ENCODE measurements at regions not wholly inside any gene's neighbourhood (a gene's known extent, or its start where the extent isn't known, plus 50 kb on each side); places are given as distances from the start of the nearest gene placed in this dataset.
A peak's percentile ranks its signal among the peaks of the same experiment; 100 is the strongest.
"Not testable (repeated sequence)": the region's sequence is repeated elsewhere in the genome, so short reads cannot be mapped to it uniquely, and the experiment has no call there.

GRCh38 chrX:93868289-93868965 lies 194.4 kb downstream of the FAM133A start:
- H3K27me3 ChIP-seq (replicated peaks) = no peaks in the 10 kb centered on the region
- in situ Hi-C loops (cut with HindIII; ENCODE audit: low pct_ligation_motif_present, low sequenced_read_pairs) = no loop called here
- no peak overlapping the region for H3K27ac ChIP-seq
- TF ChIP-seq CTCF (IDR thresholded peaks at IDR 0.05; ENCODE audit: low read depth, low read length, missing control alignments) = no peak
- no peak overlapping the region for H3K4me3 ChIP-seq (ENCODE audit: low read depth, low read length)
- H3K36me3 ChIP-seq (replicated peaks) = no peaks in the 10 kb centered on the region
- DNase-seq = no peak

- Histone ChIP-seq H3K4me3 (ENCODE audit: low read depth, low read length) (no peak overlapping the region), H3K27ac (no peak overlapping the region), H3K27me3 (replicated peaks) (no peaks in the 10 kb centered on the region), H3K36me3 (replicated peaks) (no peaks in the 10 kb centered on the region)
- peak; percentile 37 for TF ChIP-seq CTCF (IDR thresholded peaks at IDR 0.05; ENCODE audit: low read depth, low read length, missing control alignments)
- in situ Hi-C loops (cut with HindIII; ENCODE audit: low pct_ligation_motif_present, low sequenced_read_pairs) = no loop called here
- DNase-seq = no peak
Measured at GRCh38 chrX:93874554-93874953, 200.5 kb downstream of the FAM133A start.

GRCh38 chrX:93875621-93876282 lies 201.7 kb downstream of the FAM133A start:
- no peak for DNase-seq
- Histone ChIP-seq H3K36me3 (replicated peaks) (no peaks in the 10 kb centered on the region), H3K4me3 (ENCODE audit: low read depth, low read length) (no peak overlapping the region), H3K27me3 (replicated peaks) (no peaks in the 10 kb centered on the region), H3K27ac (no peak overlapping the region)
- in situ Hi-C loops (cut with HindIII; ENCODE audit: low pct_ligation_motif_present, low sequenced_read_pairs) = no loop called here
- no peak for TF ChIP-seq CTCF (IDR thresholded peaks at IDR 0.05; ENCODE audit: low read depth, low read length, missing control alignments)

- DNase-seq; in situ Hi-C loops (cut with HindIII; ENCODE audit: low pct_ligation_motif_present, low sequenced_read_pairs); H3K27ac ChIP-seq; H3K36me3 ChIP-seq (replicated peaks); H3K27me3 ChIP-seq (replicated peaks); H3K4me3 ChIP-seq (ENCODE audit: low read depth, low read length): not testable (repeated sequence)
Measured at GRCh38 chrX:93921041-93921440, 247.0 kb downstream of the FAM133A start.

DNA sequence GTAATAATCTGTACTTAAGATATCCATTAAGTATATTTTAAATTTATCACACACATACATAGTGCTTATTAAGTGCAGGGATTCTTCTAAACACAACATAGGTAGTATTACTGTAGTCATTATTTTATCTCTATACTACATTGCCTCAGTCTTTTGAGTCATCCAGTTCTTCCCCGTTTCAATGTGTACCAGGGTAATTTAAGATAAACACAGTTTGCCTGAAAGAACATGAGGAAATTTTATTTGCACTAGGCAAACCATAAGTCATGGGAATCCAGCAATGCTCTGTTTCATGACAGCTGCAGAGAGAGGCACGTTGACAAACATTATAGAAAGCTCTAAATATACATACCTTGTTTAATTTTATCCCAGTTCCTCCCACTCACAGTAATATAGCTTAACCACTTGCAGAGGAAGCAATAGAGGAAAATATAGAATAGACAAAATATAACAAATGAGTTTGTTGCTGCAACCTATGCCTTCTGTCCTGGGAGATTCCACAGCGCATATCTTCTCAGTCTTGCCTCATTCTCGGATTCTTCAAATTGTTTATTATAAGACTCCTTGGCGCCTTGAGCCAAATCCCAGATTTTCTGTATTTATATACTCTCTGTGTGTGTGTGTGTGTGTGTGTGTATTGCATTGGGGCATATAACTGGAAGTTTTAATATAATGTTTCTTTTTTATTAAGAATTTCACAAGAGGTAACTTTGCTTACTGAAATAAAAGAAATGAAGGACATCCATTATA lies 258.6 kb downstream of the FAM133A start:
- Histone ChIP-seq H3K27me3 (replicated peaks) (no peaks in the 10 kb centered on the region), H3K27ac (no peak overlapping the region), H3K4me3 (ENCODE audit: low read depth, low read length) (no peak overlapping the region), H3K36me3 (replicated peaks) (no peaks in the 10 kb centered on the region)
- TF ChIP-seq CTCF (IDR thresholded peaks at IDR 0.05; ENCODE audit: low read depth, low read length, missing control alignments) = no peak
- in situ Hi-C loops (cut with HindIII; ENCODE audit: low pct_ligation_motif_present, low sequenced_read_pairs) = no loop called here
- DNase-seq = no peak

DNA sequence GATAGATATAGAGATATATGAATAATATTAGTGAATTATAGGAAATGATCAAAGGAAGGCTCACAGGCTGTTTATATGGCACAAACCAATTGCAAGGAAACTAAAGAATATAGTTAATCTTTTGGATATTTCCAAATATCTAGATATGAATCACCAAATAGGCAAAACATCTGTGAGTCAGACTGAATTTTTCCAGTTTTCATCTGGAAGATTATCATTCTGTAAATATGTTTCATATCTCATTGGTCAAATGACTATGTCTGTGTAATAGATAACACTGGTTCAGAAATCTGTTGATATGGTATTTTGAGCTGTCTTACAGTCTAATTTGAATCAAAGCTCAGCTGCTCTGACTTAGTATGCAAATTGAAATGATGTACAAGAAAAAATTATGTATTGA lies 303.6 kb downstream of the FAM133A start:
- TF ChIP-seq CTCF (IDR thresholded peaks at IDR 0.05; ENCODE audit: low read depth, low read length, missing control alignments) = no peak
- no peaks in the 10 kb centered on the region for H3K27me3 ChIP-seq (replicated peaks)
- in situ Hi-C loops (cut with HindIII; ENCODE audit: low pct_ligation_motif_present, low sequenced_read_pairs) = no loop called here
- no peak overlapping the region for H3K4me3 ChIP-seq (ENCODE audit: low read depth, low read length)
- no peak for DNase-seq
- H3K27ac ChIP-seq = no peak overlapping the region
- H3K36me3 ChIP-seq (replicated peaks) = no peaks in the 10 kb centered on the region
